ENCODE measurements at regions not wholly inside any gene's neighbourhood (a gene's known extent, or its start where the extent isn't known, plus 50 kb on each side); places are given as distances from the start of the nearest gene placed in this dataset.

- no peak for TF ChIP-seq CTCF (IDR thresholded peaks at IDR 0.05)
- TF ChIP-seq POLR2A (IDR thresholded peaks at IDR 0.05): no peak
Measured at GRCh38 chr13:82672248-82672647, 1210.0 kb downstream of the SLITRK1 start.
